ENCODE measurements at regions not wholly inside any gene's neighbourhood (a gene's known extent, or its start where the extent isn't known, plus 50 kb on each side); places are given as distances from the start of the nearest gene placed in this dataset.

DNA sequence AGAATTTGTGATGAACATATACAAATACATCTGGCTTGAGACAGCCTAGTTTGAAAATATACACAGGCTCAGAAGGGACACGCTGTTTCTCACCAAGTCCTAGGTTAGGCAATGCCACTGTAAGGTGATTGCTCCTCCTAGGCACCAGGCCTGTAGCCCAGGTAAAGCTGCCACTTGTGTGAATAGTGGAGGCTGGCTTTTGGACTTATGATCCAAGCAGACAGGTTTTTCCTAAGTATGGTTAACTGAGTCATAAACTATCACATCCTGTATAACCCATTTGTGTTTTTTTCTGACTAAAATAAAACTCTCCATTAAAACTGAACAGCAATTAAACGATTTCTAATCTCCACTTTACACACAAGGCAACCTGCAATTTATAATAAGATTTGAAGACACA, 81.0 kb downstream of the SEMA4F start:
- H3K36me3 ChIP-seq (ENCODE audit: insufficient read depth, low read length), result no peaks in the 10 kb centered on the region
- H3K4me1 ChIP-seq (ENCODE audit: insufficient read depth, low read length), result no peaks in the 10 kb centered on the region
- H3K36me3 Mint-ChIP-seq, result peaks cover 0 to 6% (median 5%) of the 10 kb centered on the region in 3 donors
- no peak for DNase-seq
- no peaks in the 10 kb centered on the region for H3K4me1 Mint-ChIP-seq
- H3K27me3 ChIP-seq (ENCODE audit: insufficient read depth, low read length, poor library complexity, severe bottlenecking), result no peaks in the 10 kb centered on the region
- no peaks in the 10 kb centered on the region for H3K9me3 ChIP-seq (ENCODE audit: low read length)
- POLR2A ChIA-PET, result no interaction called here
- H3K4me3 ChIP-seq (ENCODE audit: low read length), result no peak overlapping the region
- H3K27me3 Mint-ChIP-seq, result peaks cover 20 to 63% of the 10 kb centered on the region in 2 donors
- peaks cover 6 to 15% (median 10%) of the 10 kb centered on the region in 5 donors for H3K9me3 Mint-ChIP-seq
- CTCF ChIA-PET, result no interaction called here
- H3K27ac ChIP-seq (ENCODE audit: low read depth, low read length), result no peak overlapping the region
- no peak overlapping the region for H3K27ac Mint-ChIP-seq
- no peak overlapping the region for H3K4me3 Mint-ChIP-seq

DNA sequence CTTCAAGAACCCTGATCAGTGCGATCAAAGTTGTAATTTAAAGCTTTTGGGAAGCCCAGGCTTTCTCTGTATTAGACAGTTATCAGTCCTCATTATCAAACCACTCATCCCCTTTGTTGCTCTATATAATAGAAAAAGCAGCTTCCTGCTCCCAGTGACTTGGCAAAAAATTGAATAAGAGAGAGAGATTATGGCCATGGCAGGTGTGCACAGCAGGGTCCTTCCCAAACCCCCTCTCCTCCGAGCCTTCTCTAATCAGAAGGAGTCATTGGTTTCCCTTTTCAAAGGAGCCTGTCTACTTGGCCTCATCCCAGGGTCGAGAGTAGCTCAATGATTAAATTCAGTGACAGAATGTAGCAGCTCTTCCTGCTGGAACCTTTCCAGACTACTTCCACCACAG, 81.5 kb downstream of the SEMA4F start:
- DNase-seq, result no peak
- H3K9me3 ChIP-seq (ENCODE audit: low read length), result no peaks in the 10 kb centered on the region
- H3K27me3 ChIP-seq (ENCODE audit: insufficient read depth, low read length, poor library complexity, severe bottlenecking), result no peaks in the 10 kb centered on the region
- H3K36me3 ChIP-seq (ENCODE audit: insufficient read depth, low read length), result no peaks in the 10 kb centered on the region
- Mint-ChIP-seq H3K27ac (no peak overlapping the region), H3K9me3 (peaks cover 2 to 9% (median 6%) of the 10 kb centered on the region in 5 donors), H3K4me1 (no peaks in the 10 kb centered on the region), H3K27me3 (peaks cover 19 to 61% of the 10 kb centered on the region in 2 donors), H3K36me3 (peaks cover 0 to 6% (median 3%) of the 10 kb centered on the region in 3 donors), H3K4me3 (no peak overlapping the region)
- ChIA-PET CTCF (no interaction called here), POLR2A (no interaction called here)
- H3K27ac ChIP-seq (ENCODE audit: low read depth, low read length), result no peak overlapping the region
- H3K4me1 ChIP-seq (ENCODE audit: insufficient read depth, low read length), result no peaks in the 10 kb centered on the region
- no peak overlapping the region for H3K4me3 ChIP-seq (ENCODE audit: low read length)

DNA sequence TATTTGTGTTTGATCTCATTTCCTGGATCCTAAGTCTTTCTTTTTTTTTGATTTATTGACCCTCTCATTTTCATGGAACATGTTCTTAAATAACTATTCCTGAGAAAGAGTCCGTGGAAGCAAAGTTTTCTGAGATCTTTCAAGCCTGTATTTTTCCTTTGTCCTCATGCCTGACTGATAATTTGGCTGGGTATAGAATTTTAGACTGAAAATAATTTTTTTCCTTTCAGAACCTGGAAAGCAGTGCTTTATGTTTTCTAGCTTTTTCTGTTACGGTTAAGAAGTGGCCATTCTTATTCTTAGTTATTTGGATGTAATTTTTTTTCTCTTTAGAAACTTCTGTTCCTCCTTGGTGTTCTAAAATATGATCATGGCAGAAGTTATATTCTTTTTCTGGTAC, 82.5 kb downstream of the SEMA4F start:
- peaks cover 19 to 59% of the 10 kb centered on the region in 2 donors for H3K27me3 Mint-ChIP-seq
- Histone ChIP-seq H3K36me3 (ENCODE audit: insufficient read depth, low read length) (no peaks in the 10 kb centered on the region), H3K4me3 (ENCODE audit: low read length) (no peak overlapping the region), H3K27me3 (ENCODE audit: insufficient read depth, low read length, poor library complexity, severe bottlenecking) (no peaks in the 10 kb centered on the region), H3K9me3 (ENCODE audit: low read length) (no peaks in the 10 kb centered on the region), H3K4me1 (ENCODE audit: insufficient read depth, low read length) (no peaks in the 10 kb centered on the region), H3K27ac (ENCODE audit: low read depth, low read length) (no peak overlapping the region)
- no peaks in the 10 kb centered on the region for H3K4me1 Mint-ChIP-seq
- H3K36me3 Mint-ChIP-seq, result peaks cover 0 to 6% (median 3%) of the 10 kb centered on the region in 3 donors
- no peak overlapping the region for H3K27ac Mint-ChIP-seq
- ChIA-PET CTCF (no interaction called here), POLR2A (no interaction called here)
- no peak for DNase-seq
- no peak overlapping the region for H3K4me3 Mint-ChIP-seq
- H3K9me3 Mint-ChIP-seq, result peaks cover 2 to 8% (median 6%) of the 10 kb centered on the region in 5 donors

DNA sequence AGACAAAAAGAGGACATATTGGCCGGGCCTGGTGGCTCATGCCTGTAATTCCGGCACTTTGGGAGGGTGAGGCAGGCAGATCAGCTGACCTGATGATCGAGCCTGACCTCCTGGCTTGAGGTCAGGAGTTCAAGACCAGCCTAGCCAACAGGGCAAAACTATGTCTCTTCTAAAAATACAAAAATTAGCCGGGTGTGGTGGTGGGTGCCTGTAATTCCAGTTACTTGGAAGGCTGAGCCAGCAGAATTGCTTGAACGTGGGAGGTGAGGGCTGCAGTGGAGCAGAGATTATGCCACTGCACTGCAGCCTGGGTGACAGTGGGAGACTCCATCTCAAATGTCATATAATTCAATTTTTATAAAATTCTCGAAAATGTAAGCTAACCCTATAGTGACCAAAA, 84.5 kb downstream of the SEMA4F start:
- no peaks in the 10 kb centered on the region for H3K27me3 ChIP-seq (ENCODE audit: insufficient read depth, low read length, poor library complexity, severe bottlenecking)
- no peak overlapping the region for H3K4me3 Mint-ChIP-seq
- ChIA-PET CTCF (interaction anchor here (0.8 kb wide), 1 partner anchor 23 kb away, joined by 3 read pairs; no protein-coding TSS in a partner anchor), POLR2A (no interaction called here)
- peaks cover 0 to 6% (median 3%) of the 10 kb centered on the region in 3 donors for H3K36me3 Mint-ChIP-seq
- H3K27ac Mint-ChIP-seq, result no peak overlapping the region
- H3K27ac ChIP-seq (ENCODE audit: low read depth, low read length), result no peak overlapping the region
- peaks cover 2 to 8% (median 7%) of the 10 kb centered on the region in 5 donors for H3K9me3 Mint-ChIP-seq
- H3K4me1 Mint-ChIP-seq, result no peaks in the 10 kb centered on the region
- DNase-seq, result no peak
- H3K9me3 ChIP-seq (ENCODE audit: low read length), result no peaks in the 10 kb centered on the region
- peaks cover 20 to 54% of the 10 kb centered on the region in 2 donors for H3K27me3 Mint-ChIP-seq
- no peaks in the 10 kb centered on the region for H3K4me1 ChIP-seq (ENCODE audit: insufficient read depth, low read length)
- no peaks in the 10 kb centered on the region for H3K36me3 ChIP-seq (ENCODE audit: insufficient read depth, low read length)
- no peak overlapping the region for H3K4me3 ChIP-seq (ENCODE audit: low read length)

DNA sequence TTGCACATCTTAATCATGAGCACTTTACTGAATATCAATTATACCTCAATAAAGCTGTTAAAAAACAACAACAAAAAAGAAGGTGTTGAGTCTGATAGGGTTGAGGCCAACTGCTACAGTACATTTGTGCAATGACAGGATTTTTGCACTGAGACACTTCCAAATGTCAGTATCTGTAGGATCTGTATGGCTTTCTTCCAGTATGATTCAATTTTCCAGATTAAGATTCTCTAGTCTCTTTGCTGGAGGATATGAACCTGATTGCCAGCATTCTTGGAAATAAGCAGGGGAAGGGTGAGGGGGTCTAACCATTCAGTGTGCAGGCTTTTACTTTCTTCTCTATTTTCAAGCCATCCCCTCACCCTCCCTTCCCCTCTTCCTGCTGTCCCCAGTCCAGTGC, 85.1 kb downstream of the SEMA4F start:
- Mint-ChIP-seq H3K27ac (no peak overlapping the region), H3K27me3 (peaks cover 15 to 48% of the 10 kb centered on the region in 2 donors), H3K9me3 (peaks cover 2 to 8% (median 7%) of the 10 kb centered on the region in 5 donors), H3K36me3 (peaks cover 0 to 6% (median 3%) of the 10 kb centered on the region in 3 donors), H3K4me1 (no peaks in the 10 kb centered on the region), H3K4me3 (no peak overlapping the region)
- Histone ChIP-seq H3K36me3 (ENCODE audit: insufficient read depth, low read length) (no peaks in the 10 kb centered on the region), H3K27ac (ENCODE audit: low read depth, low read length) (no peak overlapping the region), H3K9me3 (ENCODE audit: low read length) (no peaks in the 10 kb centered on the region), H3K4me3 (ENCODE audit: low read length) (no peak overlapping the region), H3K4me1 (ENCODE audit: insufficient read depth, low read length) (no peaks in the 10 kb centered on the region), H3K27me3 (ENCODE audit: insufficient read depth, low read length, poor library complexity, severe bottlenecking) (no peaks in the 10 kb centered on the region)
- POLR2A ChIA-PET, result no interaction called here
- CTCF ChIA-PET, result no interaction called here
- DNase-seq, result no peak

DNA sequence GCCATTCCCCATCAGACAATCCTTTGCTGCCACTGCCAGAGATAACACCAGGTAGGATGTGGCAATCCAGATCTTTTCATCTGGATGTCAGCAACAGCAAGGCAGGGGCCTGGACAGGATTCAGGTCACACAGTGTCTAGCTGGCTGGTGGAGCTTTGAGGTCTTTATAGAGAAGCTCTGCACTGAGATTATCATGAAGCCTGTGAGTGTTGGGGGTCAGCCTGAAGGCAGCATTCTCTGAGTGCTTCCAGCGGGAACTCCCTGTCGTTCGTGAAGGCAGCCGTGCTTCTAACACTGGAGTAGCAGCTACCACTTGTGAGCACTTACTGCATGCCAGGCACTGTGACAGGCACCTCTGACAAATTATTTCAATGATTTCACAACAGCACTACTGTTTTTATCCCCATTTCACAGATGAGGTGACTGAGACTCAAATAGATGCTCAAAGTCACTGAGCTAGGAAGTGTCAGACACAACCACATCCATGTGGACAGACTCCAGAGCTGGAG, 85.7 kb downstream of the SEMA4F start:
- Histone ChIP-seq H3K4me3 (ENCODE audit: low read length) (no peak overlapping the region), H3K27me3 (ENCODE audit: insufficient read depth, low read length, poor library complexity, severe bottlenecking) (no peaks in the 10 kb centered on the region), H3K27ac (ENCODE audit: low read depth, low read length) (no peak overlapping the region), H3K36me3 (ENCODE audit: insufficient read depth, low read length) (no peaks in the 10 kb centered on the region), H3K9me3 (ENCODE audit: low read length) (no peaks in the 10 kb centered on the region), H3K4me1 (ENCODE audit: insufficient read depth, low read length) (no peaks in the 10 kb centered on the region)
- H3K27ac Mint-ChIP-seq, result no peak overlapping the region
- POLR2A ChIA-PET, result no interaction called here
- CTCF ChIA-PET, result interaction anchor here (1.0 kb wide), 1 partner anchor 24 kb away, joined by 4 read pairs; no protein-coding TSS in a partner anchor
- no peaks in the 10 kb centered on the region for H3K4me1 Mint-ChIP-seq
- DNase-seq, result no peak
- H3K36me3 Mint-ChIP-seq, result peaks cover 0 to 6% (median 3%) of the 10 kb centered on the region in 3 donors
- peaks cover 15 to 42% of the 10 kb centered on the region in 2 donors for H3K27me3 Mint-ChIP-seq
- no peak overlapping the region for H3K4me3 Mint-ChIP-seq
- H3K9me3 Mint-ChIP-seq, result peaks cover 2 to 8% (median 7%) of the 10 kb centered on the region in 5 donors

DNA sequence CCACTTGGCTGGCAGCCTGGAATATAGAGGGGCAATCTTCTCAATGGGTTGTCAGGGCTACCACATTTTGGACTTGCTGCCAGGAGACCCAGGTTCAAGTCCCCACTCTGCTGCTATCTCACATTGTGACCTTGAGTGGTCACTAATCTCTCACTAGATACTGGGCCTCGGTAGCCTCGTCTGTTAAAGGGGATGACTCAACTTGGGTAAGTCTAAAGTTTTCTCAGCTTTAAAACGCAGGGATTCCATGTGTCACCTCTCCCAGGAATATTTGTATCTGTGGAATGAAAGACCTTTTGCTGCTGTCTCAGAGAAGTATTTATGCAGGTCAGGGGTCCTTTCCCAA, 86.3 kb downstream of the SEMA4F start:
- POLR2A ChIA-PET, result no interaction called here
- Mint-ChIP-seq H3K36me3 (peaks cover 0 to 6% (median 3%) of the 10 kb centered on the region in 3 donors), H3K4me3 (no peak overlapping the region), H3K27ac (no peak overlapping the region), H3K9me3 (peaks cover 2 to 8% (median 7%) of the 10 kb centered on the region in 5 donors), H3K4me1 (no peaks in the 10 kb centered on the region), H3K27me3 (peaks cover 15 to 41% of the 10 kb centered on the region in 2 donors)
- CTCF ChIA-PET, result interaction anchor here (1.0 kb wide), 1 partner anchor 25 kb away, joined by 4 read pairs; no protein-coding TSS in a partner anchor
- Histone ChIP-seq H3K4me3 (ENCODE audit: low read length) (no peak overlapping the region), H3K27me3 (ENCODE audit: insufficient read depth, low read length, poor library complexity, severe bottlenecking) (no peaks in the 10 kb centered on the region), H3K36me3 (ENCODE audit: insufficient read depth, low read length) (no peaks in the 10 kb centered on the region), H3K4me1 (ENCODE audit: insufficient read depth, low read length) (no peaks in the 10 kb centered on the region), H3K9me3 (ENCODE audit: low read length) (no peaks in the 10 kb centered on the region), H3K27ac (ENCODE audit: low read depth, low read length) (no peak overlapping the region)
- no peak for DNase-seq

DNA sequence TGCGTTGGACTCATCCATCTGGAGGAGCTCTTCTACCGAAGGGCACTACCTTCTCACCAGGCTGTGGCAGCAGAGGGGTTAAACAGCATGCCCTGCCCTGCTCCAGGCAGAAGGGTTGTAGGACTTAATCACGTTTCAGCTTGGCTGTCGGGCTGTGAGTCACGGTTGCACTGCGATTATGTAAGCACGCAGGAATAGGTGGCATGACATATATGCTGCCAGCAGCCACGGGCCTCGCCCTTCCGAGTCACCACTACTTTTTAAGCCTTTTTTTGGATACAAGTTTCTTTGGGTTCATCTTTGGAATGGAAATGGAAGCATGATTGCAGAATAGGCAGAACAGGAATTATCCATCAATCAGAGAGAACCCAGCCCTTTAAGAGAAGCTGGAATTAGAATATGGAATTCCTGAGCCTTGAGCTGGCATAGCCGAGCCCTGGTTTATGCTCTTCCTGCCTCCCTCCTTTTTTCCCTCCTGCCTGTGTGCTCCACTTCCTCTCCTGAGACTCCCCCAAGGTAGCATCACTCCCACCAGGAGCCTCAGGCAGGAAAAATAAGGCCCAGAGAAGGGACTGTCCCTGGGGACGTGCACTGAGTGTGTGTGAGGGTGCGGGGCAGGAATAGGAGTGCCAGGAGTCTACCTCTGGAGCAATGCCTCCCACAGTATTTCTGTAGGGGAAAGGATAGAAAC, 86.8 kb downstream of the SEMA4F start:
- CTCF ChIA-PET, result interaction anchor here (1.0 kb wide), 1 partner anchor 26 kb away, joined by 4 read pairs; no protein-coding TSS in a partner anchor
- Mint-ChIP-seq H3K4me3 (no peak overlapping the region), H3K36me3 (peaks cover 0 to 6% (median 3%) of the 10 kb centered on the region in 3 donors), H3K9me3 (peaks cover 2 to 8% (median 7%) of the 10 kb centered on the region in 5 donors), H3K27ac (no peak overlapping the region), H3K4me1 (no peaks in the 10 kb centered on the region), H3K27me3 (peaks cover 13 to 37% of the 10 kb centered on the region in 2 donors)
- no peak overlapping the region for H3K27ac ChIP-seq (ENCODE audit: low read depth, low read length)
- no peaks in the 10 kb centered on the region for H3K9me3 ChIP-seq (ENCODE audit: low read length)
- no peaks in the 10 kb centered on the region for H3K4me1 ChIP-seq (ENCODE audit: insufficient read depth, low read length)
- no peak overlapping the region for H3K4me3 ChIP-seq (ENCODE audit: low read length)
- H3K36me3 ChIP-seq (ENCODE audit: insufficient read depth, low read length), result no peaks in the 10 kb centered on the region
- POLR2A ChIA-PET, result no interaction called here
- H3K27me3 ChIP-seq (ENCODE audit: insufficient read depth, low read length, poor library complexity, severe bottlenecking), result no peaks in the 10 kb centered on the region
- no peak for DNase-seq

Measured in CD8-positive, alpha-beta memory T cell (primary cell).